HG03064 (cell line): ENCODE measurements at regions not wholly inside any gene's neighbourhood (a gene's known extent, or its start where the extent isn't known, plus 50 kb on each side); places are given as distances from the start of the nearest gene placed in this dataset.

Experiments used
- ATAC-seq: cut with Tn5 transposase; IDR thresholded peaks from one replicate; pipeline ENCODE4 v1.9.1; 2021; ENCODE audit warnings: low read depth; ENCODE audit not compliant: unreplicated experiment

DNA sequence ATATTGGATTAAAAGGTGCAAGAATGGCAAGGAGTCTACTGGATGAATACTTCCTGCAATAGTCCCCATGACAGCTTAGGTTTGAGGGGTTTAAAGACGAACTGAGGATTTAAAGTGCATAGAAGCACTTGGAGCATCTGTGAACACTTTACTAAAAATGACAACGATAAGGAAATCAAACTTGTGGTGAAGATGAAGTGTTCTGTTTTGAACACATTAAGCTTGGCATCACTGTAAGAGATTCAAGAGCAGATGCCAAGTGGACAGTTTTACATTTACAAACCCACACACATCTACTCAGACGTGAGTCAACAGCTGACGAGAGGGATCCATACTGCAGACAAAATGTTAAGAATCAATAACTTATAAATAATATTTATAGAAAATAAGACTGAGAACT is 918.7 kb downstream of the CDH11 start:
- ATAC-seq, result no peak

DNA sequence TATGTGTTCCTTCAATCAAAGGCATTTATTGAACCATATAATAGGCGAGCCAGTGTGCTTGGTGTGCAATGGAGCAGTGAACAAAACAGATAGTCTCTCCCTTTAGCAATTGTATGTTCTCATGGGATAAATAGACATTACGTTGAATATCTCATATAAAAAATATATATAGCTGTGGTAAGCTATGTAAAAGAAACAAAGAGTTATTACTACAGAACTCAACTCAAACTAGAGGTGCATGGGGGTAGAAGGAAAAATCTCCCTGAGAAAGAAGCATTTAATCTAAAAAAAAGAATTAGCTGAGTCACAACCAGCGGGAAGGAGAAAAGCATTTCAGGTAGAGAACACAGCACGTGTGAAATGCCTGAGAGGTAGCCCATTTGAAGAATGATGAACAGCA is 919.3 kb downstream of the CDH11 start:
- ATAC-seq, result no peak

DNA sequence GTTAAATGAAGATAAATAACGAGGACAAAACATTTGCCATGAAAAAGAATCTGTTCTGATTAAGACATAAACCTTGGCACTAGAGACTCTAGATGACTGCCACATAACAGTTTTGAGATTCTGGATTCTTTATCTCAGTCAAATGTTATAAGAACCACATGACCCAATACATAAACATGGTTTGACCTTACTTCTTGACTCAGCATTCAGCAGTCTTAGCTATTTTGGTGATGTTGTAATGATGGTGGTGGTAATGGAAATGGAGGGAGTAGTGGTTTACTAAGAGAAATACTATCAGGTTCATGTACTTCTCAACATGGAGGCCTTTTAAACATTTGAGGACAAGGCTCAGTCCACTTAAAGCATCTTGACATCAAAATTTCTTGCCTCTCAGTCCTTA is 925.4 kb downstream of the CDH11 start:
- ATAC-seq, result no peak

DNA sequence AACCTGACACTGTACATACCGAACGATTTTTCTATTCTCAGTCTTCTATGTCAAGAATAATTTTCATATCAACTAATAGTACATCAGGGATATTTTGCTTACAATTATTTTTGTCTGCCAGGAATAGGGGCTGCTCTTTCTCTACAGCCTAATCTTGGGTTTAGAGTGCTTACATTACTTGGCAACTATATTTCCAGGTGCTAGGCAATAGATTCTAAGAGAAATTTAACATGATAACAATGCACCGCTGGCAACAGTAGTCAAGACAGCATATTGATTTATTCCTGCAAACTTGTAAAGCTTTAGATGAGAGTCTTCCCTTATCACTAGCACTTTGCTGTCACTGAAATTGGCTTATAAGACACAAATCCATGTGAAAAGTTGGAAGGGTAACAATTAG is 935.9 kb downstream of the CDH11 start:
- ATAC-seq, result no peak

DNA sequence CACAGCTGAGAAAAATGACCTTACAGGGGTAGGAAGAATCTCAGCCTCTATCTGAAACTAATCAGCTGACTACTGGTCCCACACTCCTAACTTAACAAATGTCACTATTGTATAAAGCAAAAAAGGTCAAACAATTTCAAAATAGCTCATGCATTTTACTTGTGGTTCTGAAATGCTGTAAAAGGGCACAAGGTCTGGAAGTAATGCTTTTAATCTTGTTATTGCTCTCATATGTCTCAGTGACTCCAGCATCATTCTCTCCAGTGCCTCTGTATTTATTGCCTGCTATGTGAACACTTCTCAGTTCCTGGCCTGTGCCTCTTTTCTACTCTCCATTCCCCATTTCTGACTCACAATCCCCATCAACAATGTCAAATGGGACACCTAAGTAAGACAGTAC is 937.7 kb downstream of the CDH11 start:
- ATAC-seq, result no peak

DNA sequence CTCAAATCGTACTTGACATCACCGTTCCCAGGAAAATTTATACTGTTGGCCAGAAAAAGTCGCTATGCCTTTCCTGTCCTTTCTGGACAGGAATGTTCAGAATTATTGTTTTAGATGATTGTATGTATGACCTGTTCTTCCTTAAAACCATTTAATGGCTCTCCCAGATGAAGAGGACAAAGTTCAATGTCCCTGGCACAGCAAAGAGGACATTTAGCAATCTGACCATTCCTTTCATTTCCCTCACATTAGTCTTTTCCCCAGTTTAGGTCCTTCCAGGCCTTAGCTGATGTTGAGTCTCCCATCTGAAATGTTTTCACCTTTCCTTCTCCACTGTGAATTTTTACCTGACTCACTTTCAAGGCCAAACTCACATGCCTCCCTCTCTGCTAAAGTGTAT is 938.9 kb downstream of the CDH11 start:
- ATAC-seq, result no peak

DNA sequence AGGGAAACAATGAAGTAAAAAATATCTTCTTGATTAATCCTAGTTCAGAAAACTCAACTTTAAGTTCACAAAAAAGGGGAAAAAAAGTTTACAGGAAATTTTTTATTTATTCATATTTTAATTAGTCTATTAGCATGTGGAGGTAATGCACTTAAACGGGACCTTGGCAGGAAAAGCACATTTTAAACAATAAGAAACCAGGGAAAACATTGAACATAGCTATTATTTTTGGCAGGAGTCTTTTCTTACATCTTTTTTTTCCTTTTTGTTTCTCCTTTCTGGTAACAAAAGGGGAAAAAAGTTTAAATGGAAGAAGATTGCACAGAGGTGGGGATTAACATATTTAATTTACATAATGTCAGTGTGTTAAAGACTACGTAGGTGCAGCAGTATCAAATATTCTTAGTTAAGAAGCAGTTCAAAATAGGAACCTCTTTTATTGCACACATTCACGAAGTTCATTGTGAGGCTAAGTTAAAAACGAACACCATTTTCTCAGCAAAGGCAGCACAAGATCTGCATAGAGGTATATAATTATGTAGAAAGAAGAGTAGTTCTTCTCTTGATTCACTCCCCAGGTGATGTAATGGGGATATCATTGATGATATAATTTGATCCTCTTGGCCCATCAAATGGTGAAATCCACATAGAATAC is 940.5 kb downstream of the CDH11 start:
- ATAC-seq, result no peak

DNA sequence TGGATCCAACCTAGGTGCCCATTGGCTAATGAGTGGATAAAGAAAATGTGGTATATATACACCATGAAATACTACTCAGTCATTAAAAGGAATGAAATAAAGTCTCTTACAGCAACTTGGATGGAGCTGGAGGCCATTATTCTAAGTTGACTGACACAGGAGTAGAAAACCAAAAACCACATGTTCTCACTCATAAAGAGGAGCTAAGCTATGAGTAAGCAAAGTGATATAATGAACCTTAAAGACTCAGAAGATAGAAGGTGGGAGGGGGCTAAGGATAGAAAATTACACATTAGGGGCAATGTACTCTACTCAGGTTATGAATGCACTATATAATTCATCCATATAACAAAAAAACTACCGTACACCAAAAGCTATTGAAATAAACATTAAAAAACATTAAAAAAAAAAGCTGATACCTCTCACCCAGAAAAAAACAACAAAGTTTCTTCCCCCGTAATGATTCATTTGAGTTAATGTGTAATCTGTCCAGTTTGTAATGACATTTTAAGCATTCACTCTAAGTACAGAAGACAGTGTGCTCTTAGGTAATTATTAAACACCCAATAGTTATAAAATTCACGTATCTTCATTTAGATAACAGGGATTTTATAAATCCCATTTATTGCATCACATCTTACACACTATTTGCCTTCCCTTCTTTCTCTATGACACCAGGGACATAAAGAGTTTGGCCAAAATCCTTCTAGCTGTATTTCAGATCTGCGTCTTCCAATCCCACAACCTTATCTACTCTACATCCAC is 941.5 kb downstream of the CDH11 start:
- ATAC-seq, result no peak

DNA sequence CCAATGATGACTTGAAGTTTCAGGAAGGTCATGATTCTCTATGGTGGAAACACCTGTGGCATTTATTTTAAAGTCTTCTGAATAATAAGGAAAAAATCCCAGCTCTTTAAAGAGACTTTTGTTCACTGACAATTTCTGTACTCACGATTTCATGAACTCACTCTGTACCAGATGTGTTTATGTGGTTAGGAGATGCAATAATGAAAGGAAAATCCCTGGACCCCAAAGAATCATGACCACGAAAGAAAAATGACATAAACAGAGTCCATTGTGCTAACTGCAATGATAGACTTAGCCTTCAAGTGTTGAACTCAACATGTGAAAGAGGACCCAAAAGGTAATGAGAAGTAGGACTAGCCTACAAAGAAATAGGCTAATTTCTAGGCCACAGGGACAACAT is 947.5 kb downstream of the CDH11 start:
- ATAC-seq, result no peak

DNA sequence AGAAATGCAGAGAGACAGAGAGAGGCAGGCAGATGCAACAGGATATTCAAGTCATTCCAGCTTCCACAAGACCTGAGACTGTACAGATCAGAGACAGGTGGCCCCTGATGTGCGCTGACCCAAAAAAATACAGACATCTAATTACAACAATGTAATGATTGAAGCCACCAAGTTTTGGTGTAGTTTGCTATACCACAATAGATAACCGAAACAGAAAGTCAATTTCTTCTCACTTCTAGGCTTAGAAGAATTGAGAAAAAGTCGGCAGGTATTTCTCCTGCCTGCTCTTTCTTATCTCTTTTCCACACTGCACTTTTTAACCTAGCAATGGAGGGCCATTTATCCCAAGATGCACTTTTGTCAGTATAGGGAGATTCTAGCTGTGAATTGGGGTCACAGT is 949.2 kb downstream of the CDH11 start:
- no peak for ATAC-seq

DNA sequence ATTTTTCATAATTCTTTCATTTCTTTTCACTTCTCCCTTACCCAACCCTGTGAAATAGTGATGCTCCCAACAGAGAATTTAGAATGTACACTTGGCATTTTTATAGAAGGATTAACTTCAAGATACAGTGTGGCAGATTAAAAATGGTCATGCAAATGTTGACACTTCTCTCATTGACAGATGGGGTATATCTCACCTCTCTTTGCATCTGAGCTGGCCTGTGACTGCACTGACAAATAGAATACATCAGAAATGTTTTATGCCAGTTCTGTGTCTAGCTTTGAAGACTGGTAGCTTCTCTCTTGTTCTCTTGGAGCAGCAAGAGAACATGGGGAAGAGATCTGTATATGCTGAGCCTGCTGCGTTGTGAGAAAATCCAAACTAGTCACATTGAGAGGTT is 949.6 kb downstream of the CDH11 start:
- ATAC-seq, result no peak

DNA sequence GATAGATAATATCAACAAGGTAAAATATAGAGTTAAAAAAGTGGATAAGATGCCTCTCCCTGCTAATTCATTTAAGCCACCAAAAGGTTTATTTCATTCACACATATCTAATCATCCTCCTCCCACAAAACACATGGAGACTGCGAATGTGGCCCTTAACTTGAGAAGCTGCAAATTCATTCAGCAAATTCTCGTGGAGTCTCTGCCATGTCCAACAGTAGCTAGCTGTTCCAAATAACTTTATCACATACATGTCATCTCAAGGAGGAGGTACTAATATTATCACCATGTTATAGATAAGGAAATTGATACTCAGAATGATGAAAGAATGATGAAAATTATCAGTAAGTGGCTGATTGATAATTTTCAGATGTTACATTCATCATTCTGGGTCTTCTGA is 950.2 kb downstream of the CDH11 start:
- ATAC-seq, result no peak

DNA sequence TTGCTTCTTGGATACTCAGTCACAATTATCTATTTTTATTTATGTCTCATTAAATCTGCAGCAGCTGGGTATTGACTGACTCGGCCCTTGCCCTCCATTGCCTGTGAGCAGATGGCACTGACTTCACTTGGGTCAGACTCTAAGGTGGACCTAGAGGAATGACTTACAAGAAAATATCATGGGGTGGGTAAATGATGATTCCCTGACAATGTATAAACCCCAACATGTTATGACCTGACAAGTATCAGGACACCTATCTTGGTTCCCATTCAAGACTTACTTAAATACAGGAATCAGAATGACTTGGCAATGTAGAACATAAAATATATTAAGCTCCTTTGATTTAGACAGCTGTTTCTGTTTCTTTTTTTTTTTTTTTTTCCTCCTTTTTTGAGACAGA is 953.5 kb downstream of the CDH11 start:
- ATAC-seq, result no peak

DNA sequence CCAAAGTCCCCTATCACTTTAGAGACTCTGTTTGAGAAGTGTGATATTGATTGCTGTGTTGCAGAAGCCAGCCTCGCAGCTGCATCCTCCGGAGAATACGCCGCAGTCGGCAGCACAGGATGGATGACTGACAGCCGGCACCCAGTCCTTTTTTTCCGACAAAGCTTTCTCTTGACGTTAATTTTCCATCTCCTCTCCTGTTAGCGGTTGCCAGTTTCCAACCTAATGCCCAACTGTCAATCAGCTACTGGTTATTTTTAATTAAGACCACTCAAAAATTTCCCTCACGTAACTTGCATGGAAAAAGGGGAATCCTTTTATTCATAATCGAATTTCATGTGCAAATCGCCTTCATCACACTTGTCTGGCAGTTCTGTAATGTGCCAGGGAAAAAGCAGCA is 953.9 kb downstream of the CDH11 start:
- no peak for ATAC-seq

DNA sequence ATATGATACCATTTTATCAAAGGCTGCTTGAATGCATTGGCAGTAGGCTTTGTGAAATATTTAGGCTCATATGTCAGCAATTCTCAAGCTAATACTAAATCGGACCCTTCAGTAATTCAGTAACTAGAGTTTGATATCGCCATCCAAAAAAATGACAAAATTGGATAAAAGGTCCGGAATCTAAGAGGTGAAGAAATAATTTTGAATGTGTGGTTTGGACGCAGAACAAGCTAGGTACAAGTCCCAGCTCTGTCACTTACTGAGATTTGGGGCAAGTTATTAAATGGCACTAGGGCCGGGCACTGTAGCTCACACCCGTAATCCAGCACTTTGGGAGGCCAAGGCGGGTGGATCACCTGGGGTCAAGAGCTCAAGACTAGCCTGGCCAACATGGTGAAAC is 956.5 kb downstream of the CDH11 start:
- no peak for ATAC-seq

DNA sequence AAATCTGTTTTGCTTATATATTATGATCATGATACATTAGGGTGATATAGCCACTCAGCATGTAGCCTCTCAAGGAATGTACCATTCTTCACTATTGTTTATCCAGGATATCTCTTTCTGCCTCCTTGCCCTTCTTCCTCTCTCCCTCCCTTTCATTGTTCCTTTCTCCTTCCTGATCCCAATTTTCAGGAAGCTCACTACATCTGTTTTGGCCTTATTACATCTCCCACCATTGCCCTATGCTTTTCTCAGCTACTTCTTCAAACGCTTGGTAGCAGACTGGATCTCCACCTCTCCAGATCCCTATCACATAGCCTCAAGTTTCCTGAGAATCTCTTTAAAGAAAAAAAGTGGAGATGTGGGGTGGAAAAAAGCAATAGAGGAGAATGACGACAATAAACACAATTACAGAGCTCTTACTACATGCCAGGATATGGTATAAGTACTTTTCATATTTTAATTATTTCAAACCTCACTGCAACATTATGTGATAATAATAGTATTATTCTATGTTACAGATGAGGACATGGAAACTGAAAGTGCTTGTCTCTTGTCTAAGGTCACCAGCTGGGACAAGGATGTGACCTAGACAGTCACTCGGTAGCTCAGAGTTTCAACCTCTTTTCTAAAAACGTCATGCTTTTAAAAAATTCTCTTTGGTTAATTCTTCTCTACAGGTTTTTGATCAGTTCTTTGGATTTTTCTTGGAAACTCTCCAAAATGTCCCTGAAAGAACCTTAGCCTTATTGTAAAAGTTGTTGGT is 959.1 kb downstream of the CDH11 start:
- ATAC-seq, result no peak

DNA sequence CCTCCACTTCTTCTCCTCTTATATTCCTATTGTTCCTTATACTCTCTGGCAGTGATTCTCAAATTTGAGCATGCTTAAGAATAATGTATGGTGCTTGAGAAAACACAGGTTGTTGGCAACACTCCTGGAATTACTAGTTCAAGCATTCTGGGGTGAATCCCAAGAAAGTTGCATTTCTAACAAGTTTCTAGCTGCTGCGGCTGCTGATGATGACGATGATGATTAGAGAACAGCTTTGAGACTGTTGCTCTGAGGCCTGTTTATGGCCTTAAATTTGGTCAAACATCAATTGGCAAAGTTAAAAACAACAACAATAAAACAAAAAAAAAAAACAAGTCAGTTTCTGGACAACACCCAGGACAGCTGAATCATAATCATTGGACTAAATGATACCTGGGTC is 961.9 kb downstream of the CDH11 start:
- ATAC-seq, result no peak

DNA sequence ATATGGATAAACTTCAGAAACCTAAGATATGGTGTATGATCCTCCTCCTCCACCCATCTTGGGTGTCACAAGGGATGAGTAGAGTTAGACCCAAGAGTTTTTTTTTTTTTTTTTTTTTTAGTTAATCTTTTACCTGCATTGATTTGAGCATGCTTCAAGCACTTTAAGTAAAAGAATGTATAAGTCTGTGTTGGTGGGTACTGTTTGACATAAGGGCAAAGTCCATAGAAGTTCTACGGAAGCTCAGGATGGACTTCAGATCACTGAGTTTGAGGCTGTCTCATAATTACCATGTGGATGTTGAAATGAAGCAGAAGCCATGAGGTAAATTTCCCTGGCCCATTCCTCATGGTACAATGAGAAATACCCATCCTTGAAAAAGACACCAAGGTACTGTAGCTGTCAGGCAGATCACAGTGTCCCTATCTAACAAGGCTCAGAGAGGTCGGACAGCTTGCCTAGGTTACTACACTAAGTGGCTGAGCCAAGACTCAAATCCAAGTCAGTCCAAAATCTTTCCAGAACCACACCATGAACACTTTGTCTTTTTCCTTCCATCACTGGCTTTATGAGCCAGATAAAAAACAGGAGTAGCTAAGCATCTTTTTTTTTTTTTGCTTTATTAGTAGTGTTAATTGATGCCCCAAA is 962.8 kb downstream of the CDH11 start:
- ATAC-seq, result no peak

DNA sequence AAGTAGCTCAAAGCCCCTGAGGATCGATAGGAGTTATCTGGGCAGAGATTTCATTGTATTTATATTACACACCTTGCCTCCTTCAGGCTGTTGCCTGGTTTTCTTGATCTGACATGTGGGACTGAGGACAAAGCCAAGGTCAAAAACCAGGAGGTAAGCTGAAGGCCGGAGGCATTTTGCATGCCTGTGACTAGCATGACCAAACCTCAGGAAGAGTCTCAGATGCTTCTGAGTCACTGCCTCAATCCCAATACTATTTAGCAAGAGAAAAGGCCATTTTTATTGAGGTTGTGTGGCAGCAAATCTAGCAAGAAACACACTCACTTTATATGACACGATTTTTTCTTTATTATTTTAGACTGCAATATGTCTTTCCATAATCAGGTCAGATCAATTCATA is 968.1 kb downstream of the CDH11 start:
- ATAC-seq, result no peak

DNA sequence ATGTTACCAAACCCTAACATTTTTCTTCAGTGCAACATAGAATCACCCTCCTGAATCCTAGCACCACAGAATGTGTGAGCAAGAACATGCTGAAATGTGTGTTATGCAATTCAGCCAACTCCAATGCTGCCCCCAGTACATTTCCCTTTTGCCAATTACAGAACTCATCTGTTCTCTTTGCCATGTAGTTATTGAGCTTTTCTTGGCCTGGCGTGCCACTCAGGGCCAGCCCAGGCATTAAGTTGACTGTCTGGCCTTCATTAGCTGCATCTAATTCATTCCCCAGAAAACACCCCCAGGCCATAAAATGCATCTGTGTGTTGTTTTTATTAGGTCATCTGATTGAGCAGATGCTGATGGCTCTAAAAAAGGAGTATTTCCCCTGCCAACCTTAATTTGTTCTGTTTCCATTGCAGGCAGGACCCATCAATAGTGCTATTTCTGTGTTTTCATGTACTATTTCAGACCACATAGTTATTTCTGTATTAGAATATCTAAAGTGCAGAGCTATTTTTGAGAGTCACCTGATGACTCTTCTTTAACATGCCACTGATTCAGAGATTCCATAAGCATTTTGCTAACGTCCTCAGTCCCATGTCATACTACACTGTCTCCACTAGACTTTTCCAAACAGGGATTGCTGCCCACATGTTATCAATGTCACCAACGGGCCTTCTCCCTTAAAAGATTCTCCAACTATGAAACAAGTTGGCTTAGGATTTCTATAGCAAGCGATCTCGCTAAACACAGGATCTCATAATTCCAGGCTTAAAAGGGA is 969.7 kb downstream of the CDH11 start:
- no peak for ATAC-seq

DNA sequence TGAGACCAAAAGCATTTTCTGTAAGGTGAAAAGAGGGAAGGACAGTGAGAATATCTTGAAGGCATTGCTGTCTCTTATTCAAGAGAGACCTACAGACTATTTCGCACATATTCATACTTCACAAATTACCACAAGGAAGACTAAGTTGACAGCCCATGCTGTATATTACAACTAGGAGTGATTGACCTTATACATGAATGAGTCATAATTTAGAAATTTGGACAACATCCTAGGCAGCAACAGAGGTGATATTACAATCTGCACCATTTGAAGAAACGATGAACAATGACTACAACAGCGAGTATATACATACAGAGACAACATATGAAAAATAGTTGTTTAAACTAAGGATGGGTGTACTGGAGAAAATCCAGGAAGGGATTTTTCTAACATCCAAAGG is 971.7 kb downstream of the CDH11 start:
- no peak for ATAC-seq
